Renal cortical epithelial cell (primary cell): ENCODE measurements at regions not wholly inside any gene's neighbourhood (a gene's known extent, or its start where the extent isn't known, plus 50 kb on each side); places are given as distances from the start of the nearest gene placed in this dataset.

Experiments
- DNase-seq: peaks from one replicate; pipeline ENCODE4 v3.0.0-alpha.2; 2011; ENCODE audit warnings: low read depth

DNA sequence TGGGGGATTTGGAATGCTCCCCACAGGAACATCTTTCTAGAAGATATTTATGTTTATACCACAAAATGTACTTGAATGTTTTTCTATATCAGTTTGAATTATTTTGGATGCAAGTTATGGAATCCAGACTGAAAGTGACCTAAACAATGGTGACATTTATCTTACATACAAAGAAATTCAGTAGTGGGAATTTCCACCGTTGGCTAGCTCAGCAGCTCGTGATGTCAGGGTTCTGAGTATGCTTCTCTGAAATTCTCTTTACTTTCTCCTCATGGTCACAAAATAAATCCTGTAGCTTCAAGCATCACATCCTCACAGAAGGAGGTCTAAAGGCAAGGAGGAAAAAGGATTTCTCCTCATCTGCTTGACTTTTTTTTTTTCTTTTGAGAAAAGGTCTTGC lies 105.3 kb downstream of the AKAIN1 start:
- DNase-seq = no peak

DNA sequence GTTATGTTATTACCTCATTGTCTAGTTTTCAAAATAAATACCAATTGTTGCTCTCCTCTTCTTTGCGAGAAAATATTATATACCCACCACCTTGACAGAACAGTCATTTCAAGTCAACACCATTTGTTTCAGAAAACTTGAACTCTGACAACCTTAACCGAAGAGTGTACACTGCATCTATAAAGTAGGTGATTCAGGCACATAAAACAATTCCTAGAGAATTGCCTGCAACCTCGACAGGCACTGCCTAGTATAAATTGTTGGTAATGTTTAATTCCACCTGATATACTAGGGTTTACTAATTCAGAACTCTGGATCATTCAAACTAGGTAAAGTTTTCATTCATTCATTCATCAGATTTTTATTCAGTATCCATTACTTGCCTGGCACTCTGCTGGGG lies 121.8 kb downstream of the AKAIN1 start:
- no peak for DNase-seq

DNA sequence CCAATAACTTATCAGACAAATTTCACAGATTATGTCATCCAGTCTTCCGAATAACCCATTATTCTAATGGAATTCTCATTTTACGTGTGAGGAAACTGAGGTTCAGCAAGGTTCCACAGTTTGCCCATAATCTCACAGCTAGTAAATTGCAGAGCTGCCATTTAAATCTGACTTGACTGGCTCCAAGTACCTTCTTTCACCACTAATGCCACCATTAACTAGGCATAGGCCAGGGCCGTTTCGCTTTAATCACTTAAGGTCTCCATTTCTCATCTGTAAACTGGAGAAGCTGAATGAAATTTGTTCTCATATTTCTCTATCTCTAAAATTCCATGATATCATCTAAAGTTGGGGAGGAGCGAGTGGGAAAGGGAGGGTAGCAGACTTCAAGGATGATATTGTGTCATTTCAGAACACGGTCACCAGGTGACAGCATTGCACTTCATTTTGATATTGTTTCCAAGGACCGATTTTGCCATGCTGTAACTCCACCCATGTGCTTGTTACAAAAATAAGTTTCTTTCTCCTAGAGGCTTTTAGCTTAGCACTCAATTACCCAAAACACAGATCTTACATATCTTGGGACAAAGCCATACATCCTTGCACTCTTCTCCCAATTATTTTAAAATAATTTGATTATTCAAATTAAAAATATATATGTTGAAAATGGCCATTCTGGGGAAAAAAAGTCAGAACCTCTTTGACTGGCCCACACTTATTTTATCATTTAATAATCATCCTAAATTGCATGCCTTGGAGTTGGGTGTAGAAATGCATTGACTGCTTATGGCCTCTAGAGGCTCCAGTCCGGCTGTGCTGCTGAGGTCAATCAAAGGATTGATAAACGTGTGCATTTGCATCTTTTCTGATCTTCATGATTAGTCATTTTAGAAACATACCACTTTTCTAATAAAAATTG lies 123.8 kb downstream of the AKAIN1 start:
- peak; percentile 10 for DNase-seq

DNA sequence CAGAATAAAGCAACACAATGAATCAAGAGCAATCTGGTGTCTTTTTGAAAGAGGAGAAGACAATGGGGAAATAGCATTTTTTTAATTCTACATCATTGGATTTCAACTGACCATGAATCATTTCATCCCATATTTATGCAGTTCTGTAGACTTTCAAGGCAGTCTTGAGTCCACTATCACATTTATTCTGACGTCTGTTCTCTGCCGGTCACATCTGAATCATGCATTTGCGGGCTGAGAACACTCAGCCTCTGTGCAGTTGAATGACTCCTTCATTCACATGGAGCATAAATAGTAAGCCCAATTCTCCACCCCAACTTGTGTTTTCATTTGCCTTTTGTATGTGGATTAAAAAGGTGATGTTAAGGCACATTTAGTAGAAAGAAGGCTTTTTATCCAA lies 128.2 kb downstream of the AKAIN1 start:
- no peak for DNase-seq

DNA sequence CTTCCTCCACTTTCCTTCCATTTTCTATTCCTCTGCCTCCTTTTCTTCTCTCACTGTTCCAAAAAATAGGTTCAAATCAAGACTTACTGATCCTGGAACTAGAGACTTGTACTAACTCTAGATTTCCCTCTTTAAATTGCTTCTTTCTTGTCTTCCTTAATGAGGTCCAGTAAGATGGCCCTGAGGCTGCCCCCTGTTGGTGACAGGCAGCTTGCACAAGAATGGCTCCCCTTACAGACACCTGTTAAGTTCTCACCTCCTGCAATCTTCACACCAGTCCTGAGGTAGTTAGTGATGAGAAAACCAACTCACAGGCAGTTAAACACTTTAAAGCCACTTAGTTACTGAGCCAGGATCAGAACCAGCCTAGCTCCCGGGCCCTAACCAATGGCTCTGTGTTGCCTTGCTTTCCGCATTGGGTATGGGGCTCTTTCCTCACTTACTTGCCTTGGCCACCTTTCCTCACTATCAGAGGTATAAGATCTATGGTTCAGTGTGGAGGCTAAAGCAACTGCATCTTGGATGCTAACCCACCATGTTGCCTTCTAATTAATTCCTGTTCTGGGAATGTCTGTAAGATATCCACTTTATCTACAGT lies 130.6 kb downstream of the AKAIN1 start:
- no peak for DNase-seq

DNA sequence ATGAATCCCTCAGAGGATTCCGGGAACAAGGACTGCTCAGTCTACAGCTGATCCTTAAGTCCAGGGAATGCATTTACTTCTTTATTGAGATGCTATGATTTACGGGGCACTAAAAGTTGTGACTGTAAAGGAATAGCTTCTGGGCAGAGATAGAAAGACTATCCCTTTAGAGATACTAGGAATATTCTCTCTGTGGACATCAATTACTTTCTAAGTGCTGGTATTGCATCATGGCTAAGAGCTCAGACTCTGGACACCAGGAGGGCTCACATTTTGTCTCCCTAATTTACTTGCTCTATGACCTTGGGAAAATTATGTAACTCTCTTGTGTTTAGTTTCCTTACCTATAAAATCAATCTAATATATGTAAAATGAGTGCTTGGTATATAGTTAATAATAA lies 131.4 kb downstream of the AKAIN1 start:
- no peak for DNase-seq

DNA sequence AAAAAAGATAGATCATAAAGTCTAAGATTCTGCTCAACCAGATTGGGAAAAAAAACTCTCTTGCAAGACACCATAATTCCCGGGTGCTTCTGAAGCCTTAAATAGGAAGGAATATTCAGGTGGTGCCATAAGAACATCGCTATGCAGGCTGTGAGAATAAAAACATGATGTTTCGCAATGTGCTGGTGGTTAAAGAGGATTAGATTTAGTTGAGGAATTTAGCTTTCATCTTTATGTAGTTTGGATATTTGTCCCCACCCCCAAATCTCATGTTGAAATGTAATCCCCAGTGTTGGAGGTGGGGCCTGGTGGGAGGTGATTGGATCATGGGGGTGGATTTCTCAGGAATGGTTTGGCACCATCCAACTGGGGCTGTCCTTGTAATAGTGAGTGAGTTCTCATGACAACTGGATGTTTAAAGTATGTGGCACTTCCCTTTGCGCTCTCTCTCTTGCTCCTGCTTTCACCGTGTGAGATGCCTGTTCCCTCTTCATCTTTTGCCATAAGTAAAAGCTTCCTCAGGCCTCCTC lies 132.2 kb downstream of the AKAIN1 start:
- DNase-seq = no peak

DNA sequence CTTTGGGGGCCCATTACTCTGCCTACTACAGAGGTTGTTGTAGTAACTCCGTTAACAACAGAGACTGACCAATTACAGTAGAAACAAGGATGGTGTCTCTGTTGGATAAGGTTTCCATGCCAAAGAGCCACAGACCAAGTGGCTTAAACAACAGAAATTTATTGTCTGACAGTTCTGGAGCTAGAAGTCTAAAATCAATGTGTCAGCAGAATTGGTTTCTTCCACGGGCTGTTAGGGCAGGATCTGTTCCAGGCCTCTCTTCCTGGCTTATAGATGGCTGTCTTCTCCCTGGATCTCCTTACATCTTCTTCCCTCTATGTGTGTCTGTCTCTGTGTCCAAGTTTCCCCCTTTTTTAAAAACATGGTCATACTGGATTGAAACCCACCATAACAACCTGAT lies 135.3 kb downstream of the AKAIN1 start:
- DNase-seq = no peak

DNA sequence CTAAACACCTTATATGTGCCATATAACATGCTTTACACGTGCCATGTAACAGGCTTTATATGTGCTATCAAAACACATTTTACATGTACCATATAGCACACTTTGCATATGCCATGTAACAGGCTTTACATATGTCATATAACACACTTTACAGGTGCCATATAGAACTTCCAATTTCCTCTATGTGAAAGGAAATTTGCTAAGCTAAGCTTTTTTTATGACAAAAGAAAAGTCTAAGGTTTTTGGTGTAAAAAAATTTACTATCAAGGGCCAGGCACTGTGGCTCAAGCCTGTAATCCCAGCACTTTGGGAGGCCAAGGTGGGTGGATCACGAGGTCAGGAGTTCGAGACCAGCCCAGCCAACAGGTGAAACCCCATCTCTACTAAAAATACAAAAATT lies 136.5 kb downstream of the AKAIN1 start:
- DNase-seq = no peak

DNA sequence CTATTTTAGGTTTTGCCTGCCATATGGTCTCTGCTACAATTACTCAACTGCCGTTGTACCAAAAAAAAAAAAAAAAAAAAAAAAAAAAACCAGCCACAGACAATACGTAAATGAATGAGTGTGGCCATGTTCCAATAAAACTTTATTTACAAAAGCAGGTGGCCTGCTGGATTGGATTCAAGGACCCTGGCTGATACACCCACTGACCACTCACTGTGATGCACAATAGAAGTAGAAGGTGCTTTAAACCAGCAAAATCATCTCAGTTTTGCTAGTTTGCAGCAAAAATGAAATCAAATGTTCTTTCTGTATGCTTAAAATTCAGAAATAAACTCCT lies 137.4 kb downstream of the AKAIN1 start:
- no peak for DNase-seq

DNA sequence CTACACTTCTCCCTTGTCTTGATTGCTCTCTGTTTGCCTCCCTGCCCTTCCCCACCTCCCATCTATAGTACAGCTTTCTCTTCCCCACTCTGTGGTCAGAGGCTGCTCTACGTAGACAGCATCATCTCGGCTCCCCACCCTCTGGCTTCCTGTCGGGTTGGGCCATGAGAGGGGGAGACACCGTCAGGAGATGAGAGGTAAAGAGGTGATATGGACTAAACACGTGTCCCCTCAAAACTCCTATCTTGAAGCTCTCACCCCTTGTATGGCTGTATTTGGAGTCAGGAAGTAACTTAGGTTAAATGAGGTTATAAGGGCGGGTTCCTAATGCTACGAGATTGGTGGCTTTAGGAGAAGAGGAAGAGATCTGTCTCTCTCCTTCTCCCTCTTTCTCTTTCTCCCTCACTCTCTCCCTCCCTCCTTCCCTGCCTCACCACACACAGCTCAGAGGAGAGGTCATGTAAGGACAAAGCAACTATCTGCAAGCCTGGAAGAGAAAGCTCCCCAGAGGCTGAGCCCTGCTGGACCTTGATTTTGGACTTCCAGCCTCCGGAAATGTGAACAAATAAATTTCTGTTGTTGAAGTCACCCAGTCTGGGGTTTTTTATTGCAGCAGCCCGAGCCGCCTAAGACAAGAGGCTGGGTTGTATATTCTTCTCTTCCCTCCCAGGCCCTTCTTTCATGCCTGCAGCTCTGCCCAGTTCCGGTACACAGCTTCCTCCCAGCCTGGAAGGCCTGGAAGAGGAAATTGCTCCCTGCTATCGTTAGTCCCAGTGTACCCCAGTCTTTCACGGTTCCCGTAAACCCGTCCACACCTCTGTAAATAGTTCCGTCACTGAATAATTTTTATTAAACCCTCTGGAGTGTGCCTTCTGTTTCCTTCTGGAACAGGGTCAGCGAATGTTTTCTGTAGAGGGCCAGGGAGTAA lies 138.0 kb downstream of the AKAIN1 start:
- DNase-seq = no peak

DNA sequence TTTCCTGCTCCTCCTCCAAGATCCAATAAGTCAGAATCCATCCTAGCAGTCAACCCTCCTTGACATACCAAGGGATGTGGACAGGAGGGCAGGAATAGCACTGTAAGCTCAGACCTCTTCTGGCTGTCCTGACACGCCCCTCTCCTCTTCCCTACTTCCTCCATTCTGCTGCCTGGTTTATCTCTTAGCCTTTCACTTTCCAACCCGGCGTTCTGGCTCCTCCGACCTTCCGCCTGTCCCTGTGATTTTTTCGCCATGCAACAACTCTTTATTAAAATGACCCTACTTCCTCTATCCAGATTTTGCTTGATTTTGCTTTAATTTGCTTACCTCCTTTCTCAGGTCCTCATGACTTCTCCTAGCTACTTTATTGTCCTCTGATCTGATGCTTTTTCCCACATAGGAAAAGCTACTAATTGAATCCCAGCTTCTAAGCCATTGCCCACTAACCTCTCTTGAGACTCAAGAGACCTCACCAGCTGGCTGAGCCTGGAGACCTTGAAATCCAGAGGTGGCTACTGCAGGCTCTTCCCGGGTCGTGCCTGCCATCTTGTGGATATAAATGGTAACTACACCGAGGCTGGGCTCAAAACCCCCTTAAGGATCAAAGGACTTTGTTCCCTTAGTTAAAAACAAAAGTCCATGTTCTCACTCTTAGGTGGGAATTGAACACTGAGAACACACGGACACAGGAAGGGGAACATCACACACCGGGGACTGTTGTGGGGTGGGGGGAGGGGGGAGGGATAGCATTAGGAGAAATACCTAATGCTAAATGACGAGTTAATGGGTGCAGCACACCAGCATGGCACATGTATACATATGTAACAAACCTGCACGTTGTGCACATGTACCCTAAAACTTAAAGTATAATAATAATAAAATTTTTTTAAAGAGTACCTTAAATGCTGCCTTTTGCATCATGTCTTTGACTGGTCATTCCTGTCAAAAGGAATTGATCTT lies 139.4 kb downstream of the AKAIN1 start:
- peak; percentile 24 for DNase-seq

DNA sequence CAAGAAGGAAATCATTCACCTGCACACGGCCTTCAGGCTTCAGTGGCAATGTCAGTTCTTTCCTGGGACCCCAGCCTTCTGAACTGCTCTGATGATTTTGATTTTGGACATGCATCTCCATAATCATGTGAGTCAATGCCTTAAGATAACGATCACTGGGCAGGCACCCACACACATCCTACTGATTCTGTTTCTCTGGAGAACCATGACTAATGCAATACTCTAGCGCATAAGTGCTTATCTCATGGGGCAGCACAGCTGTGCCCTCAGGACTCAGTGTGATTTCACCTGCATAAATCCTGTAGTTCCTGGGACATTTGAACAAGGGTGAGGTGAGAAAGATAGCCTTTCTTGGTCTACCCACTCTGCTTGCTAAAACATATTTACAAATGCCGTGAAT lies 144.6 kb downstream of the AKAIN1 start:
- no peak for DNase-seq

DNA sequence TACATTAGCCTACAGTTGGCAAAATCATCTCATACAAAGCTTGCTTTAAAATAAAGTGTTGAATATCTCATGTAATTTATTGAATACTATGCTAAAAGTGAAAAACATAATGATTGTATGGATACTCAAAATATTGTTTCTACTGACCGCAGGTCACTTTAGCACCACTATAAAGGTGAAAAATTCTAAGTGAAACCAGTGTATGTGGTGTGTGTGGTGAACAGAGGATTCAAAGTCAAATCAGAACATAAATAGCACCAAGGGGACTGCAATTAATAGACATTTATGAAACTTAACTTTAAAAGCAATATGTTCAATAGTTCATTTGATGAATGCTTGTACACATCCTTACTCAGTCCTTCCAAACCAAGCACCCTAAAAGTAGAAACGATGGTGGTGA lies 145.8 kb downstream of the AKAIN1 start:
- no peak for DNase-seq

DNA sequence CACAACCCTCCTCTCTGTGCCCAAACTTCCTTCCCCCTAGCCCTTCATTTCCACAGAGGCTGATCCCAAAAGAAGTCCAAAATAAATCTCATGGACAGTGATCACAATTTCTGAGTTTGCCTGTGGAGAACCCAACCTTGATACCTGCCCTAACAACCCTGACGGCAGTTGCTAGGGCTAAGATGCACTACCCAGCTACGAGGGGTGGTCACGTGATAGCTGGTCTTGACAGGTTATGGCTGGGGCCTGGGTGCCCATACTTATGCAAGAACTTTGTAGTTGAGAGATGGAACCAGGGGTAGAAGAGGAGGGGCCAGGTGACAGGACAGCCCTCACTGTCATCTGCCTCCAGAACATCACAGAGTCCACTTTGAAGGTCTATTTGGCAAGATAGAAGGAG lies 147.9 kb downstream of the AKAIN1 start:
- no peak for DNase-seq

DNA sequence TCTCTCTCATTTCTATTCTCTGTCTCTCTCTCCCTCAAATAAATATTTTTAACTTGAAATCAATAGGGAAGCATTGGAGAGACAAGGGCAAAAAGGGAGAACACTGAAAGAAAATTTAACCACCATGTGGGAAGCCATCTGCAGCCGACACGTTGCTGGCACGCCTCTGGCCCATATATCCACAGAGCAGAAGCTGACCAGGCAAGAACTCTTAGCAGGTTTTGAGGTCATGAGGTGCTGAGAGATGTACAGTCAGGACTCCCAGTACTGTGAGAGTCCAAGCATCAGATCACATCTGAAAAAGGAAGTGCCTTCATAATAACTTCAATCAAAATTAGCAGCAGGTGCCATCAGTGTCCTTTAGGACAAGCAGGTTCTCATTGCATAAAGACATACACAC lies 156.6 kb downstream of the AKAIN1 start:
- DNase-seq = no peak

DNA sequence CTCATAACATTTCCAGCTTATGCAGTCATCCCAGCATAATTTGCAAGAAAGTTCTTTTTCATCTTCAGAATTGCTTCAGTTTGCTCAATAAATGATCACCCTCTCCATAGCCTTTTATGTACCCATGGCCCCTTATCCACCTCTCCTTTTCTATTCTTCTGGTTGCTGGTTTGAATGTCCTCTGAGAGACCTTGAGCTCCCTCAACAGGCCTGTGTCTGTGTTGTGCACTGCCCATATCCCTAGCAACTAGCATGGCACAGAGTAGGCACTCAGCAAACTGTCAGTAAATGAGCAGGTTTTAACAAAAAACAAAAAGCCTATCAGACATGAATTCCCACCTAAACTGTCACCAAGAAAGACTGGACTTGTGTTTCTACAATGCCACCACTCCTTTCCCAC lies 160.5 kb downstream of the AKAIN1 start:
- no peak for DNase-seq

DNA sequence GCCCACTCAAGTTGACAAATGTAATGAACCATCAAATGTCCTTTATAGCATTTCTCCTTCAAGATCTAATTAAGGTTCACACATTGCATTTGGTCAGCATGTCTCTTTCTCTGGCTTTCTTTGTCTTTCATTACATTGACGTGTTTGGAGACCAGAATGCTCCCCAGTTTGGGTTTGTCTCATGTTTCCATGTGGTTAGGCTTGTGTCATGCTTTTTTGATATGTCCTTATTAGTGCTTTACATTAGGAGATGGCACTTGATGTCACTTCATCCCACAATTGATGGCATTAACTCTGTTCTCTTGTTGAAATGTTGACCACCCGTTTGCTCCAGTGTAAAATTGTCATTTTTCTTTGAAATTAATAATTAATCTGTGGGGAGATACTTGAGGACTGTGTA lies 165.8 kb downstream of the AKAIN1 start:
- DNase-seq = no peak

DNA sequence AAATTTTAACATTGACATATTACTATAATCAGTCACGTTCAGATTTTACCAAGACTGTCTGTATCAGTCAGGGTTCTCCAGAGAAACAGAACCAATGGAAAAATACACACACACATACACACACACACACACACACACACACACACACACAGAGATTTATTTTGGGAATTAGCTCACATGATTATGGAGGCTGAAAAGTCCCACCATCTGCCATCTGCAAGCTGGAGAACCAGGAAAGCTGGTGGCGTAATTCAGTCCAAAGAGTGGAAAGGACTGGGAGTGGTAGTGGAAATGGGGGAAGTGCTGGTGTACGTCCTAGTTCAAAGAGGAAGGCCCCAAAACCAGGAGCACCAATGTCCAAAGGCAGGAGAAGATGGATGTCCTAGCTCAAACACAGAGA lies 166.4 kb downstream of the AKAIN1 start:
- DNase-seq = no peak

DNA sequence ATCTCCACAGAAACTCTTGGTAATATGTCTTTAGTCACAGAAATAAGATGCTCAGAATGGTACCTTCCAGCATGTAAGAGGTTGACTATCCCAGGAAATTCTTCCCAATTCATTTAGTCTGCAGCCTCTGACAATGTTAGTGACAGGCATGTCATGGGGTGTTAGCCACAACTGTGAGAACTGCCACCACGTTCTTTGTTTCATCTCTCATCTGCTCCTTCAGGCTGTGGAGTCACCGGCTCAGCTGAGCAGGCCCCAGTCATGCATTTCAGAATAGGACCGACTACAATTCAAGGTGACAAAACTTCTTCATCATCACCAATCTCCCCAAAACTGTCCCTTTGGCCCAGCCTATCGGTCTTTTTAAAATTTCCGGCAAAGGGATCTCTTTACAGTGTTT lies 167.5 kb downstream of the AKAIN1 start:
- DNase-seq = no peak

DNA sequence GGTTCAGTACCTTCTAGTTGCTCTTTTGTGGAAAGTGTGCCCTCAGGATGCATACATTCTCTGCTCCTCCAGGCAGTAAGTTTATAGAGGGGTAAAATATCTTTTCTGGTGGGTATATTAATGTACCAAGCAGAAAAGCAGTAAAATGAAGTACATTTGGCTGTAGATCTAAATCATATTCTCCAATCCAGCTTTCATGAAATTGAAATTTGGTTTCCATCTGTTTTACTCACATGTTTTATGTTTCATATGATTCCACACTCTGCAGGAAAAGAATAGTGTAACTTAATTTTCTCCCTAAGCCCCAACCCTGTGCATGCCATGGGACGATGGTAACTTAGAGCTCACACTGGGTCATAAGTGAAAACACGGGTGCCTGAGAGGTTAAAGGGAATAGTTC lies 172.3 kb downstream of the AKAIN1 start:
- no peak for DNase-seq
